Thoracic aorta (tissue), 2 donors: ENCODE measurements at regions not wholly inside any gene's neighbourhood (a gene's known extent, or its start where the extent isn't known, plus 50 kb on each side); places are given as distances from the start of the nearest gene placed in this dataset.

Experiments
- ATAC-seq: fragments of 150-250 bp; one replicate; pipeline ENCODE4 v1.8.0; 2017; ENCODE audit warnings: low read depth; ENCODE audit not compliant: insufficient number of reproducible peaks, low FRiP score
- DNase-seq: peaks from one replicate; pipeline ENCODE4 v3.0.0-alpha.2; 2020; ENCODE audit warnings: low spot score
- H3K27ac ChIP-seq, 2 donors: fragments of 200-600 bp; sonication (generic); 1 replicate in 1 of 2; 2 replicates in 1 of 2; pipeline ENCODE4 v1.5.1; 2016; ENCODE audit warnings: mild to moderate bottlenecking in 2 of 2, moderate library complexity in 2 of 2
- H3K27me3 ChIP-seq: fragments of 200-600 bp; sonication (generic); replicated peaks from 2 replicates; pipeline ENCODE4 v1.6.0; 2016; ENCODE audit warnings: mild to moderate bottlenecking; ENCODE audit not compliant: insufficient read depth
- H3K36me3 ChIP-seq: fragments of 200-600 bp; sonication (generic); one replicate; pipeline ENCODE4 v1.5.1; 2016
- H3K4me1 ChIP-seq, 2 donors: fragments of 200-600 bp; sonication (generic); 1 replicate in 1 of 2; 2 replicates in 1 of 2; pipeline versions ENCODE4 v1.5.1 to v1.6.0; 2016; ENCODE audit warnings: low read depth in 2 of 2, mild to moderate bottlenecking in 1 of 2; ENCODE audit not compliant: control insufficient read depth in 1 of 2
- H3K4me3 ChIP-seq: fragments of 200-600 bp; sonication (generic); 2 replicates; pipeline ENCODE4 v1.5.1; 2016; ENCODE audit warnings: mild to moderate bottlenecking
- H3K9me3 ChIP-seq: fragments of 200-600 bp; sonication (generic); 2 replicates; pipeline ENCODE4 v1.5.1; 2016
- CTCF ChIP-seq: fragments of 200-600 bp; sonication (generic); IDR thresholded peaks from one replicate; pipeline ENCODE4 v1.5.1; 2019; ENCODE audit warnings: antibody characterized with exemption

- no peak for ATAC-seq
- no peak overlapping the region for H3K27ac ChIP-seq
- no peaks in the 10 kb centered on the region for H3K36me3 ChIP-seq
- H3K27me3 ChIP-seq: no peaks in the 10 kb centered on the region
- no peaks in the 10 kb centered on the region for H3K4me1 ChIP-seq
- no peaks in the 10 kb centered on the region for H3K9me3 ChIP-seq
- H3K4me3 ChIP-seq: no peak overlapping the region
- no peak for TF ChIP-seq CTCF
- no peak for DNase-seq
Measured at GRCh38 chr9:27847380-27847779, 274.1 kb upstream of the C9orf72 start.

GRCh38 chr9:27847818-27848217, 274.5 kb upstream of the C9orf72 start:
- no peaks in the 10 kb centered on the region for H3K27me3 ChIP-seq
- H3K4me3 ChIP-seq: no peak overlapping the region
- no peak for ATAC-seq
- TF ChIP-seq CTCF: no peak
- H3K27ac ChIP-seq: no peak overlapping the region
- H3K9me3 ChIP-seq: no peaks in the 10 kb centered on the region
- DNase-seq: no peak
- no peaks in the 10 kb centered on the region for H3K36me3 ChIP-seq
- H3K4me1 ChIP-seq: no peaks in the 10 kb centered on the region

GRCh38 chr9:27848315-27848714, 275.0 kb upstream of the C9orf72 start:
- no peak overlapping the region for H3K4me3 ChIP-seq
- H3K4me1 ChIP-seq: no peaks in the 10 kb centered on the region
- DNase-seq (no peak), ATAC-seq (no peak)
- TF ChIP-seq CTCF: no peak
- no peak overlapping the region for H3K27ac ChIP-seq
- H3K27me3 ChIP-seq: no peaks in the 10 kb centered on the region
- no peaks in the 10 kb centered on the region for H3K9me3 ChIP-seq
- H3K36me3 ChIP-seq: no peaks in the 10 kb centered on the region

GRCh38 chr9:27851858-27852257, 278.6 kb upstream of the C9orf72 start:
- ATAC-seq: no peak
- Histone ChIP-seq H3K27ac (no peak overlapping the region), H3K9me3 (no peaks in the 10 kb centered on the region), H3K4me3 (no peak overlapping the region), H3K27me3 (no peaks in the 10 kb centered on the region), H3K4me1 (no peaks in the 10 kb centered on the region), H3K36me3 (no peaks in the 10 kb centered on the region)
- TF ChIP-seq CTCF: no peak
- no peak for DNase-seq

GRCh38 chr9:27853529-27853928, 280.2 kb upstream of the C9orf72 start:
- no peak for TF ChIP-seq CTCF
- no peak for ATAC-seq
- Histone ChIP-seq H3K4me1 (no peaks in the 10 kb centered on the region), H3K27me3 (no peaks in the 10 kb centered on the region), H3K36me3 (no peaks in the 10 kb centered on the region), H3K9me3 (no peaks in the 10 kb centered on the region), H3K4me3 (no peak overlapping the region), H3K27ac (no peak overlapping the region)
- DNase-seq: no peak
